ENCODE measurements at regions not wholly inside any gene's neighbourhood (a gene's known extent, or its start where the extent isn't known, plus 50 kb on each side); places are given as distances from the start of the nearest gene placed in this dataset.
A peak's percentile ranks its signal among the peaks of the same experiment; 100 is the strongest.

DNA sequence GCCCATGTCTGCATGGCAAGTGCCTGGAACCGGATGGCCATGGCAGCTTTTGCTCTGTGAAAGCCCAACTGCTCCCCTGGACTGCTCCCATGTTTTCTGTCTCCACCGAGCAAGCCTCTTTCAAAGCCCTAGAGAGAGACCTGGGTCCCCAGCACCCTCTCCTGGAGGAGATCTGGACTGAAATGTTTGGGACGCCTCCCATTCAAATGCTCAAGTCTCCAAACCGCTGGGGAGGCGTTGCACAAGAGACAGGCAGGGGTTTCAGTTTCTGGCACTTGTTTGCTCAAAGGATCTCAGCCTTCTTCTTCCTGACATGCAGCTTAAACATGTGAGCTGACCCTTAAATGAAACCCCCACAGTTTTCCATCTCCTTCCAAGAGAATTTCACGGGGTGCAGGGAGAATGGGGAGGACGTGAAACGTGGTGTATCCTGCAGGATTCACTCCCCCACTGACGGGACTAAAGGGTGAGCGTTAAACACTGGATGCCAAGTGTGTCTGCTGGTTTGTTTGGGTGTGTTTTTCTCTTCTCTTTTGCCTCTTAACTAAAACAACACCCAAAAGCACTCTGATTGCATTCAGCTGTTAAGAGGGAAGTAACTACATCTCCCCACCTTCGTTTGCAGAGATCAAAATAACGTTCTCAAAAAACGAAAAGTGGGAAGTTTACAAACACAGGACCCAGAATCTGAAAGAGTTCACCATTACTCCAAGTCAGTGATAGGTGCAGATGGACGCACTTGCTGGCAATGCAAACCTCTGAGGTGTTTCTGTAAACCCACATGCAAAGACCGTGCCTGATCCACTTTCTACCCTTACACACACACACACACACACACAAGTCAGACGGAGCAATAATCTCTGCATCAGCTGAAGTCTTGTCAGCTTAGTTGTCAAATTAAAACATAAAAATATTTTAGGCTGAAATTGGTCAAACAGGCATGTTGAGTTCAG is 256.9 kb downstream of the C16orf95 start:
- no peaks in the 10 kb centered on the region for H3K27me3 ChIP-seq (replicated peaks; ENCODE audit: insufficient read depth)

DNA sequence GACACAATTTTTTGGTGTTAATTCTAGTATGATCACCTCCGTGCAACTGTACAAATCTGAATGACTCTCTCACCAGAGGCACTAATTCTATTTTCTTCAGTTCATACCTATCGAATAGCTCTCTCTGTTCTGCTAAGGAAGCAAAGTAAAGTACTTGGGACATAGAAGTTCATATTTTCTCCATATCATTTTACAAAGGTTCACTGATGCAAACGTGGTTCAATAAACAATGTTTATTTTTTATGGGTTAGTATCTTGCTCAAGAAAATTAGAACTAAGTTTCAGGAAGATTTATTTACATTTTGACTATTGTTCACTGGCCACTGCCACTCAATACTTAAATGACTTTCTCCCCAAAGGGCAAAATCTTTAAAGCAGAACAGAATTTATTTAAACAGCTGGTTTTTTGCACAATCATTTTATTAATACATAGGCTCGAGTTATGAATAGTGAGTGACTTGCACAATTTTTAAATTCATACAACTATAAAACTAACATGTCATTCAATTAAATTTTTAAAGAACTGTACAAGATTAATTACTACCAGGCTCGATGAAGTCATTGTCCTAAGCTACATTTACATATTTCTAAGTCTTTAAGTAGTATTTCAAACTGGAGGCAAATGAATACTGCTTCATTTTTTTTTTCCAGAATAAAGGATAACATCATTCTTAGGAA is 255.8 kb downstream of the C16orf95 start:
- Histone ChIP-seq H3K9me3 (no peaks in the 10 kb centered on the region), H3K27me3 (replicated peaks; ENCODE audit: insufficient read depth) (no peaks in the 10 kb centered on the region), H3K27ac (peak overlapping the region; percentile 83), H3K4me1 (ENCODE audit: control insufficient read depth in 1 of 2, low read depth in 2 of 2) (peaks cover 5 to 39% of the 10 kb centered on the region in 2 donors), H3K36me3 (no peaks in the 10 kb centered on the region), H3K4me3 (peak overlapping the region; percentile 59)
- ATAC-seq (ENCODE audit: insufficient number of reproducible peaks, low FRiP score, low read depth) (no peak), DNase-seq (ENCODE audit: low spot score) (no peak)
- TF ChIP-seq, protein P1, sequence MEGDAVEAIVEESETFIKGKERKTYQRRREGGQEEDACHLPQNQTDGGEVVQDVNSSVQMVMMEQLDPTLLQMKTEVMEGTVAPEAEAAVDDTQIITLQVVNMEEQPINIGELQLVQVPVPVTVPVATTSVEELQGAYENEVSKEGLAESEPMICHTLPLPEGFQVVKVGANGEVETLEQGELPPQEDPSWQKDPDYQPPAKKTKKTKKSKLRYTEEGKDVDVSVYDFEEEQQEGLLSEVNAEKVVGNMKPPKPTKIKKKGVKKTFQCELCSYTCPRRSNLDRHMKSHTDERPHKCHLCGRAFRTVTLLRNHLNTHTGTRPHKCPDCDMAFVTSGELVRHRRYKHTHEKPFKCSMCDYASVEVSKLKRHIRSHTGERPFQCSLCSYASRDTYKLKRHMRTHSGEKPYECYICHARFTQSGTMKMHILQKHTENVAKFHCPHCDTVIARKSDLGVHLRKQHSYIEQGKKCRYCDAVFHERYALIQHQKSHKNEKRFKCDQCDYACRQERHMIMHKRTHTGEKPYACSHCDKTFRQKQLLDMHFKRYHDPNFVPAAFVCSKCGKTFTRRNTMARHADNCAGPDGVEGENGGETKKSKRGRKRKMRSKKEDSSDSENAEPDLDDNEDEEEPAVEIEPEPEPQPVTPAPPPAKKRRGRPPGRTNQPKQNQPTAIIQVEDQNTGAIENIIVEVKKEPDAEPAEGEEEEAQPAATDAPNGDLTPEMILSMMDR (IDR thresholded peaks at IDR 0.05), result no peak

More for the DNA sequence above, 256.9 kb downstream of the C16orf95 start:
- Histone ChIP-seq H3K27ac (peak overlapping the region; percentile 83), H3K4me1 (ENCODE audit: control insufficient read depth in 1 of 2, low read depth in 2 of 2) (peaks cover 5 to 35% of the 10 kb centered on the region in 2 donors), H3K36me3 (no peaks in the 10 kb centered on the region), H3K4me3 (peak overlapping the region; percentile 59), H3K9me3 (no peaks in the 10 kb centered on the region)
- peak; percentile 51 for ATAC-seq (ENCODE audit: insufficient number of reproducible peaks, low FRiP score, low read depth)
- no peak for DNase-seq (ENCODE audit: low spot score)
- TF ChIP-seq, protein P1 (IDR thresholded peaks at IDR 0.05), result peak; percentile 42

DNA sequence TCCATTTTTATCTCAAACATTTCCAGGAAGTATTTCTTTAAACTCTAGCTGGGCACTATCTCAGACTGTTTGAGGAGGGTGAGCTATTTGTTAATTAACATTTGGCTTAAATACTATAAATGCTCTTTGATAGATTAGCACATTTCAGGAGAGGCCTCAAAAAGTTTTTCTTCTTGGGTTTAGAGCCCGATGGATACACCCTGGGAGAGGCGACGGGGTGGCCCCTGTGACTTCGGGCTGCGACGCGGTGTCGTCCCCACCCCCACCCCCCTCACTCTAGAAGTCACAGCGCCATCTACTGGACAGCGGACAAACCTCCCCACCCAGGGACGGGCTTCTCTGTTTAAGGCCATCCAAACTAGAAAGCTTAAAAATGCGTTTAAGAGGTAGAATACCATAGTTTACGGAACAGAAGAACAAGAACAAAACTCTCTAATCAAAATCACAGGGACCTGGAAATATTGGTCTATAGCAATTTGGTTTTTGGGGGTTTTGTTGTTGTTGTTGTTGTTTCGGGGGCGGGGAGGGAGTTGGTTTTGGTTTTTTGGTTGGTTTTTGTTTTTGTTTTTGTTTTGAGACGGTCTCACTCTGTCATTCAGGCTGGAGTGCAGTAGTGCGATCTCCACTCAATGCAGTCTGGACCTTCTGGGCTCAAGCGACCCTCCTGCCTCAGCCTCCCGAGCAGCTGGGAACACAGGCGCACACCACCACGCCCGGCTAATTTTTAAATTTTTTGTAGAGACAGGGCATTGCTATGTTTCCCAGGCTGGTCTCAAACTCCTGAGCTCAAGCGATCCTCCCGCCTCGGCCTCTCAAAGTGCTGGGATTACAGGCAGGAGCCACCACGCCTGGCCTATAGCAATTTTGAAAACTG is 254.4 kb downstream of the C16orf95 start:
- peak overlapping the region; percentile 83 for H3K27ac ChIP-seq
- TF ChIP-seq, protein P1 (IDR thresholded peaks at IDR 0.05), result peak; percentile 95

DNA sequence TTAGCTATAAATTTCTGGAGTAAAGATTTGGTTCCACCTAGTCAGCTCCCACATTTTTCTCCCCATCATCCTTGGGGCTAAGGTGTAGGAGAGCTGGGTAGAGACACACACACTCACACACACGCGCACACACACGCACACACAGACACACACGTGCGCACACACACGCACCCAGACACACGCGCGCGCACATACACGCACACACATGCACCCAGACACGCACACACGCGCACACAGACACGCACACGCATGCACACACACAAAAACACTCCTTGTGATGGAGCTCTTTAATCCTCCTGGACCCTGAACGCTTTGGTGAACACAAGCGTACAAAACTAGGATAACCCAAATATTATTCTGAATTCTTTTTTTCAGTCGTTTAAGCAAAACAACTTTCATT is 253.6 kb downstream of the C16orf95 start:
- TF ChIP-seq, protein P1 (IDR thresholded peaks at IDR 0.05), result no peak
- no peak for DNase-seq (ENCODE audit: low spot score)
- ATAC-seq (ENCODE audit: insufficient number of reproducible peaks, low FRiP score, low read depth), result no peak
- H3K4me1 ChIP-seq (ENCODE audit: control insufficient read depth in 1 of 2, low read depth in 2 of 2), result peaks cover 5 to 50% of the 10 kb centered on the region in 2 donors
- H3K27ac ChIP-seq, result peak overlapping the region; percentile 83
- H3K9me3 ChIP-seq, result no peaks in the 10 kb centered on the region
- no peaks in the 10 kb centered on the region for H3K27me3 ChIP-seq (replicated peaks; ENCODE audit: insufficient read depth)
- no peaks in the 10 kb centered on the region for H3K36me3 ChIP-seq
- H3K4me3 ChIP-seq, result peak overlapping the region; percentile 70

More for the DNA sequence above, 254.4 kb downstream of the C16orf95 start:
- ATAC-seq (ENCODE audit: insufficient number of reproducible peaks, low FRiP score, low read depth) (no peak), DNase-seq (ENCODE audit: low spot score) (peak; percentile 56)
- H3K27me3 ChIP-seq (replicated peaks; ENCODE audit: insufficient read depth), result no peaks in the 10 kb centered on the region
- peaks cover 5 to 44% of the 10 kb centered on the region in 2 donors for H3K4me1 ChIP-seq (ENCODE audit: control insufficient read depth in 1 of 2, low read depth in 2 of 2)
- H3K4me3 ChIP-seq, result peak overlapping the region; percentile 70
- H3K9me3 ChIP-seq, result no peaks in the 10 kb centered on the region
- no peaks in the 10 kb centered on the region for H3K36me3 ChIP-seq

All from thoracic aorta (tissue), 2 donors.